Esophagus muscularis mucosa (tissue), 4 donors: ENCODE measurements at regions not wholly inside any gene's neighbourhood (a gene's known extent, or its start where the extent isn't known, plus 50 kb on each side); places are given as distances from the start of the nearest gene placed in this dataset.
"Not testable (repeated sequence)": the region's sequence is repeated elsewhere in the genome, so short reads cannot be mapped to it uniquely, and the experiment has no call there.

ENCODE experiments used
- DNase-seq: peaks from one replicate; pipeline ENCODE4 v3.0.0-alpha.2; 2017; ENCODE audit errors: extremely low spot score
- H3K27ac ChIP-seq, 4 donors: fragments of 200-600 bp; sonication (generic); replicated peaks in 1 of 4; 1 replicate in 3 of 4; 2 replicates in 1 of 4; pipeline ENCODE4 v1.5.1; 2016 to 2019; ENCODE audit warnings: mild to moderate bottlenecking in 1 of 4
- H3K27me3 ChIP-seq, 4 donors: fragments of 200-600 bp; sonication (generic); one replicate each; pipeline versions ENCODE4 v1.5.1 to v1.6.0; 2016 to 2019
- H3K36me3 ChIP-seq, 4 donors: fragments of 200-600 bp; sonication (generic); one replicate each; pipeline ENCODE4 v1.5.1; 2016 to 2019
- H3K4me1 ChIP-seq, 4 donors: fragments of 200-600 bp; sonication (generic); one replicate each; pipeline ENCODE4 v1.5.1; 2016 to 2019
- H3K4me3 ChIP-seq, 4 donors: fragments of 200-600 bp; sonication (generic); 1 replicate in 2 of 4; 2 replicates in 2 of 4; pipeline ENCODE4 v1.5.1; 2016 to 2019; ENCODE audit warnings: mild to moderate bottlenecking in 4 of 4, moderate library complexity in 1 of 4
- H3K9me3 ChIP-seq, 4 donors: fragments of 200-600 bp; sonication (generic); 1 replicate in 3 of 4; 2 replicates in 1 of 4; pipeline ENCODE4 v1.5.1; 2016 to 2019
- CTCF ChIP-seq, 3 experiments: fragments of 200-600 bp in 2 of 3; fragments of 450-650 bp in 1 of 3; sonication (generic) in 2 of 3; IDR thresholded peaks; one replicate each; pipeline ENCODE4 v1.5.1; 2017 to 2019; ENCODE audit warnings: antibody characterized with exemption in 3 of 3, mild to moderate bottlenecking in 2 of 3, moderate library complexity in 1 of 3
- EP300 ChIP-seq: sonication (generic); formaldehyde crosslinking; IDR thresholded peaks from one replicate; pipeline ENCODE4 v1.6.1; 2017; ENCODE audit warnings: antibody characterized with exemption
- POLR2A ChIP-seq: fragments of 450-650 bp; IDR thresholded peaks from one replicate; pipeline ENCODE4 v1.6.1; 2017; ENCODE audit warnings: antibody characterized with exemption, moderate library complexity, mild to moderate bottlenecking, low read depth
- POLR2AphosphoS5 ChIP-seq, 2 donors: sonication (generic); formaldehyde crosslinking; IDR thresholded peaks; one replicate each; pipeline ENCODE4 v1.6.1; 2017; ENCODE audit warnings: antibody characterized with exemption in 2 of 2
- WGBS: methylation state at CpG from one replicate; pipeline ENCODE4 v1.1.5; 2018; 5-methylcytosine and 5-hydroxymethylcytosine counted together
- intact Hi-C: fragments of 100-400 bp; cut with DNase I; formaldehyde crosslinking; loops from one replicate; pipeline ENCODE4 v1.15.1; 2023

- Histone ChIP-seq H3K36me3 (no peaks in the 10 kb centered on the region), H3K9me3 (no peaks in the 10 kb centered on the region), H3K4me3 (no peak overlapping the region), H3K27ac (no peak overlapping the region), H3K27me3 (no peaks in the 10 kb centered on the region), H3K4me1 (no peaks in the 10 kb centered on the region)
- TF ChIP-seq EP300 (no peak), CTCF (IDR thresholded peaks at IDR 0.05) (no peak), POLR2AphosphoS5 (IDR thresholded peaks at IDR 0.05) (no peak), POLR2A (no peak)
- intact Hi-C loops, result no loop called here
- WGBS, result 77% methylated on average over 2 of the region's 2 CpGs
- no peak for DNase-seq
These were observed 263.7 kb downstream of the MAP2K6 start for GRCh38 chr17:69678206-69678605.

GRCh38 chr17:69679829-69680228 is 265.3 kb downstream of the MAP2K6 start:
- H3K27me3 ChIP-seq, result no peaks in the 10 kb centered on the region
- H3K27ac ChIP-seq, result no peak overlapping the region
- DNase-seq, result no peak
- TF ChIP-seq CTCF (IDR thresholded peaks at IDR 0.05) (no peak), POLR2AphosphoS5 (IDR thresholded peaks at IDR 0.05) (no peak), POLR2A (no peak), EP300 (no peak)
- no peak overlapping the region for H3K4me3 ChIP-seq
- no peaks in the 10 kb centered on the region for H3K36me3 ChIP-seq
- H3K9me3 ChIP-seq, result no peaks in the 10 kb centered on the region
- no peaks in the 10 kb centered on the region for H3K4me1 ChIP-seq
- WGBS, result 79% methylated on average over 5 of the region's 5 CpGs
- intact Hi-C loops, result no loop called here

- 86% methylated on average over 2 of the region's 2 CpGs for WGBS
- H3K27me3 ChIP-seq, result no peaks in the 10 kb centered on the region
- H3K9me3 ChIP-seq, result peaks cover 0 to 6% (median 1%) of the 10 kb centered on the region in 4 donors
- H3K4me1 ChIP-seq, result no peaks in the 10 kb centered on the region
- no peak for DNase-seq
- TF ChIP-seq EP300, result no peak
- no peak for TF ChIP-seq CTCF (IDR thresholded peaks at IDR 0.05)
- no peaks in the 10 kb centered on the region for H3K36me3 ChIP-seq
- no peak overlapping the region for H3K4me3 ChIP-seq
- intact Hi-C loops, result no loop called here
- H3K27ac ChIP-seq, result no peak overlapping the region
These were observed 269.8 kb downstream of the MAP2K6 start for GRCh38 chr17:69684251-69684650.

- H3K4me3 ChIP-seq, DNase-seq, H3K27me3 ChIP-seq, H3K9me3 ChIP-seq, intact Hi-C loops, H3K27ac ChIP-seq, H3K4me1 ChIP-seq, H3K36me3 ChIP-seq: not testable (repeated sequence)
These were observed 270.7 kb downstream of the MAP2K6 start for GRCh38 chr17:69685150-69685549.

GRCh38 chr17:69690531-69690930 is 276.0 kb downstream of the MAP2K6 start:
- no peak overlapping the region for H3K27ac ChIP-seq
- H3K36me3 ChIP-seq, result no peaks in the 10 kb centered on the region
- WGBS, result 95% methylated on average over 1 of the region's 1 CpG
- H3K9me3 ChIP-seq, result peaks cover 0 to 6% (median 1%) of the 10 kb centered on the region in 4 donors
- H3K4me1 ChIP-seq, result no peaks in the 10 kb centered on the region
- H3K27me3 ChIP-seq, result no peaks in the 10 kb centered on the region
- DNase-seq, result no peak
- no peak for TF ChIP-seq POLR2AphosphoS5 (IDR thresholded peaks at IDR 0.05)
- TF ChIP-seq CTCF (IDR thresholded peaks at IDR 0.05), result no peak
- TF ChIP-seq POLR2A, result no peak
- no peak for TF ChIP-seq EP300
- intact Hi-C loops, result no loop called here
- H3K4me3 ChIP-seq, result no peak overlapping the region
